AG08396 (cell line): ENCODE measurements at regions not wholly inside any gene's neighbourhood (a gene's known extent, or its start where the extent isn't known, plus 50 kb on each side); places are given as distances from the start of the nearest gene placed in this dataset.
"Not testable (repeated sequence)": the region's sequence is repeated elsewhere in the genome, so short reads cannot be mapped to it uniquely, and the experiment has no call there.

Experiments
- DNase-seq: peaks from one replicate; pipeline ENCODE4 v3.0.0; 2012; ENCODE audit warnings: low spot score, mixed read lengths

- DNase-seq, result no peak
These were observed 62.1 kb upstream of the LANCL3 start for GRCh38 chrX:37509349-37509748.

- DNase-seq, result not testable (repeated sequence)
These were observed 54.9 kb upstream of the LANCL3 start for GRCh38 chrX:37516512-37516911.

GRCh38 chrX:37519261-37519660 lies 52.2 kb upstream of the LANCL3 start:
- DNase-seq, result not testable (repeated sequence)

GRCh38 chrX:37520860-37521450 lies 50.5 kb upstream of the LANCL3 start:
- DNase-seq, result peak; percentile 7
